ENCODE measurements at regions not wholly inside any gene's neighbourhood (a gene's known extent, or its start where the extent isn't known, plus 50 kb on each side); places are given as distances from the start of the nearest gene placed in this dataset.

- in situ Hi-C loops (cut with MboI; ENCODE audit: low pct_unique_long_range_greater_than_20kb, low sequenced_read_pairs, unreplicated experiment) = no loop called here
- no peak for TF ChIP-seq CTCF (IDR thresholded peaks at IDR 0.05; ENCODE audit: extremely low read depth, insufficient read depth, missing control alignments)
- no peak for DNase-seq (ENCODE audit: low spot score)
Measured at GRCh38 chr6:14423330-14423729, 305.8 kb downstream of the CD83 start.

- TF ChIP-seq CTCF (IDR thresholded peaks at IDR 0.05; ENCODE audit: extremely low read depth, insufficient read depth, missing control alignments) = no peak
- DNase-seq (ENCODE audit: low spot score) = no peak
- in situ Hi-C loops (cut with MboI; ENCODE audit: low pct_unique_long_range_greater_than_20kb, low sequenced_read_pairs, unreplicated experiment) = no loop called here
Measured at GRCh38 chr6:14423955-14424354, 306.4 kb downstream of the CD83 start.

GRCh38 chr6:14425805-14426204 is 308.2 kb downstream of the CD83 start:
- no peak for DNase-seq (ENCODE audit: low spot score)
- no peak for TF ChIP-seq CTCF (IDR thresholded peaks at IDR 0.05; ENCODE audit: extremely low read depth, insufficient read depth, missing control alignments)
- in situ Hi-C loops (cut with MboI; ENCODE audit: low pct_unique_long_range_greater_than_20kb, low sequenced_read_pairs, unreplicated experiment) = no loop called here

- in situ Hi-C loops (cut with MboI; ENCODE audit: low pct_unique_long_range_greater_than_20kb, low sequenced_read_pairs, unreplicated experiment) = no loop called here
- DNase-seq (ENCODE audit: low spot score) = no peak
- no peak for TF ChIP-seq CTCF (IDR thresholded peaks at IDR 0.05; ENCODE audit: extremely low read depth, insufficient read depth, missing control alignments)
Measured at GRCh38 chr6:14426281-14426680, 308.7 kb downstream of the CD83 start.

GRCh38 chr6:14428269-14428668 is 310.7 kb downstream of the CD83 start:
- TF ChIP-seq CTCF (IDR thresholded peaks at IDR 0.05; ENCODE audit: extremely low read depth, insufficient read depth, missing control alignments) = no peak
- DNase-seq (ENCODE audit: low spot score) = no peak
- in situ Hi-C loops (cut with MboI; ENCODE audit: low pct_unique_long_range_greater_than_20kb, low sequenced_read_pairs, unreplicated experiment) = no loop called here

GRCh38 chr6:14429396-14429795 is 311.8 kb downstream of the CD83 start:
- DNase-seq (ENCODE audit: low spot score) = no peak
- in situ Hi-C loops (cut with MboI; ENCODE audit: low pct_unique_long_range_greater_than_20kb, low sequenced_read_pairs, unreplicated experiment) = no loop called here
- no peak for TF ChIP-seq CTCF (IDR thresholded peaks at IDR 0.05; ENCODE audit: extremely low read depth, insufficient read depth, missing control alignments)

GRCh38 chr6:14430218-14430617 is 312.6 kb downstream of the CD83 start:
- DNase-seq (ENCODE audit: low spot score) = no peak
- in situ Hi-C loops (cut with MboI; ENCODE audit: low pct_unique_long_range_greater_than_20kb, low sequenced_read_pairs, unreplicated experiment) = no loop called here
- TF ChIP-seq CTCF (IDR thresholded peaks at IDR 0.05; ENCODE audit: extremely low read depth, insufficient read depth, missing control alignments) = no peak

Data from GM13977 (cell line).